Muscle of back (tissue), 3 donors: ENCODE measurements at regions not wholly inside any gene's neighbourhood (a gene's known extent, or its start where the extent isn't known, plus 50 kb on each side); places are given as distances from the start of the nearest gene placed in this dataset.

Experiments
- DNase-seq, 3 donors: peaks; one replicate each; pipeline versions ENCODE4 v3.0.0 to v3.0.0-alpha.2; 2013

GRCh38 chr20:23206061-23206460, 119.9 kb upstream of the CD93 start:
- DNase-seq = no peak

GRCh38 chr20:23205611-23206041, 119.5 kb upstream of the CD93 start:
- peak; percentile 78 to 91 (median 83) for DNase-seq

GRCh38 chr20:23205211-23205610, 119.1 kb upstream of the CD93 start:
- peak in 1 of 3 donors; percentile 30 for DNase-seq

GRCh38 chr20:23203951-23204730, 118.0 kb upstream of the CD93 start:
- DNase-seq = no peak

- DNase-seq = peak in 1 of 3 donors; percentile 30
Measured at GRCh38 chr20:23203310-23203709, 117.2 kb upstream of the CD93 start.

GRCh38 chr20:23201658-23202057, 115.5 kb upstream of the CD93 start:
- no peak for DNase-seq

GRCh38 chr20:23200914-23201313, 114.8 kb upstream of the CD93 start:
- DNase-seq = no peak

- DNase-seq = no peak
Measured at GRCh38 chr20:23200413-23200812, 114.3 kb upstream of the CD93 start.

- no peak for DNase-seq
Measured at GRCh38 chr20:23199356-23199755, 113.2 kb upstream of the CD93 start.

- DNase-seq = no peak
Measured at GRCh38 chr20:23198815-23199214, 112.7 kb upstream of the CD93 start.

GRCh38 chr20:23197836-23198235, 111.7 kb upstream of the CD93 start:
- no peak for DNase-seq

- no peak for DNase-seq
Measured at GRCh38 chr20:23195636-23196035, 109.5 kb upstream of the CD93 start.

GRCh38 chr20:23193801-23194384, 107.8 kb upstream of the CD93 start:
- peak in 1 of 3 donors; percentile 48 for DNase-seq

- DNase-seq = no peak
Measured at GRCh38 chr20:23192469-23192868, 106.3 kb upstream of the CD93 start.

GRCh38 chr20:23190557-23190956, 104.4 kb upstream of the CD93 start:
- no peak for DNase-seq

- no peak for DNase-seq
Measured at GRCh38 chr20:23189854-23190253, 103.7 kb upstream of the CD93 start.

- no peak for DNase-seq
Measured at GRCh38 chr20:23189341-23189740, 103.2 kb upstream of the CD93 start.

GRCh38 chr20:23188377-23189169, 102.4 kb upstream of the CD93 start:
- no peak for DNase-seq

- peak in 2 of 3 donors; percentile 60 to 72 for DNase-seq
Measured at GRCh38 chr20:23187751-23188150, 101.6 kb upstream of the CD93 start.

GRCh38 chr20:23186808-23187207, 100.7 kb upstream of the CD93 start:
- no peak for DNase-seq

GRCh38 chr20:23180451-23180921, 94.4 kb upstream of the CD93 start:
- DNase-seq = peak in 1 of 3 donors; percentile 73

GRCh38 chr20:23179766-23180403, 93.8 kb upstream of the CD93 start:
- no peak for DNase-seq
